DND-41 (cell line): ENCODE measurements at regions not wholly inside any gene's neighbourhood (a gene's known extent, or its start where the extent isn't known, plus 50 kb on each side); places are given as distances from the start of the nearest gene placed in this dataset.

ENCODE experiments used
- EZH2 ChIP-seq: IDR thresholded peaks from 3 replicates; pipeline ENCODE4 v1.6.1; 2012; ENCODE audit warnings: borderline replicate concordance, low read depth, mild to moderate bottlenecking, moderate library complexity, low read length, inconsistent platforms; ENCODE audit not compliant: severe bottlenecking
- TF ChIP-seq, protein P1 (sequence below): IDR thresholded peaks from 2 replicates; pipeline ENCODE4 v1.5.1; 2012; ENCODE audit warnings: borderline replicate concordance, low read length, moderate library complexity, mild to moderate bottlenecking; ENCODE audit not compliant: poor library complexity, severe bottlenecking; ENCODE audit errors: extremely low read depth

DNA sequence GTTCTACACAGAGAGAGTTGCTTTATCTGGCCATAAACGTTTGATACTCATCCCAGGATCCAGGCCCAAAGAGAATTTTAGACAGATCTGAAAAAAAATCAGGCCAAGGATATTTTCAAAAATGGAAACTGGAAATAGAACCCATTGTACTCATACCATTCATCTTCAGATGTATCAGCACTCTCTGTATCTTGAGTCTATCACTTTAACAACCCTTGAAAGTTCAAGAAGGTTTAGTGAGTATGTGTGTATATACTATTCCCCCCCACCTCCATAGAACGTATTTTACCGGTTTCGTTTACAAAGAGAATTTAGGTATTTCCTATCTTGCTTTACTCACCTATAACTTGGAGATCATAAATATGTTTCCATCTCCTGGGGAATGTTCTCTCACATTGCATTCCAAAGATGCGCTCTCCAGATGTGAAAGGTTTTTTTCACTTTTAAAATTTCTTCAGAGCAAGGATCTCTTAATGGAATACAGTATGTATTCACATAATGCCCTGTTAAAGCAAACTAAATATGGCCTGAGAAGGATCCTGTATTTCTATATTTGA, 105.5 kb upstream of the TUT7 start:
- TF ChIP-seq, protein P1, sequence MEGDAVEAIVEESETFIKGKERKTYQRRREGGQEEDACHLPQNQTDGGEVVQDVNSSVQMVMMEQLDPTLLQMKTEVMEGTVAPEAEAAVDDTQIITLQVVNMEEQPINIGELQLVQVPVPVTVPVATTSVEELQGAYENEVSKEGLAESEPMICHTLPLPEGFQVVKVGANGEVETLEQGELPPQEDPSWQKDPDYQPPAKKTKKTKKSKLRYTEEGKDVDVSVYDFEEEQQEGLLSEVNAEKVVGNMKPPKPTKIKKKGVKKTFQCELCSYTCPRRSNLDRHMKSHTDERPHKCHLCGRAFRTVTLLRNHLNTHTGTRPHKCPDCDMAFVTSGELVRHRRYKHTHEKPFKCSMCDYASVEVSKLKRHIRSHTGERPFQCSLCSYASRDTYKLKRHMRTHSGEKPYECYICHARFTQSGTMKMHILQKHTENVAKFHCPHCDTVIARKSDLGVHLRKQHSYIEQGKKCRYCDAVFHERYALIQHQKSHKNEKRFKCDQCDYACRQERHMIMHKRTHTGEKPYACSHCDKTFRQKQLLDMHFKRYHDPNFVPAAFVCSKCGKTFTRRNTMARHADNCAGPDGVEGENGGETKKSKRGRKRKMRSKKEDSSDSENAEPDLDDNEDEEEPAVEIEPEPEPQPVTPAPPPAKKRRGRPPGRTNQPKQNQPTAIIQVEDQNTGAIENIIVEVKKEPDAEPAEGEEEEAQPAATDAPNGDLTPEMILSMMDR: no peak
- TF ChIP-seq EZH2: no peak
